ENCODE measurements at regions not wholly inside any gene's neighbourhood (a gene's known extent, or its start where the extent isn't known, plus 50 kb on each side); places are given as distances from the start of the nearest gene placed in this dataset.
A peak's percentile ranks its signal among the peaks of the same experiment; 100 is the strongest.

DNA sequence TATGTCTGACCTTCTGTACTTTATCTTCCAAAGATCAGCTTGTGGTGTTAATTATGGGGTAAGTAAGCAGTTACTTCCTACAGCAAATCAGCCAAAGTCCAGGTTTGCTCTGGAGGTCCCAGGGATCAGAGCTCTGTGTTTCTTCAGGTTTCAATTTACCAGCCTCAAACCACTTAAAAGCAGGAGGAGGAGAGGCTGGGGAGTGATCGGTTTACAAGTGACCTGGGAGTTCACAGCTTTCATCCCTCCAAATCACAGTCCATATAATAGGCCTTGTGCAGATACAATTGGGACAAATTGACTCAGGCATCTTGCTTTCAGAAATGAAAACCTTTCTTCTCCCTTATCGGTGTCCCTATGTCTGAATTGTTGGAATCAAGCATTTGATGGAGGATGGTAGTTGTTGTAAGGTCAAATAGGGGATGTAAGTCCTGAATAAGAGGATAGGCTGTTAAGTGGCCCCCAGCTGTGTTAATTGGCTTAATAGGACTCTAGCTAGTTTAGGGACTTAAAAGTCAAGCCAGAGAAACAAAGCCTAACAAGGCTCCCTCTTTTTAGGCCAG is 188.0 kb upstream of the NT5C1B start:
- 5% methylated on average over 2 of the region's 2 CpGs for WGBS (ENCODE audit: low lambda C conversion rate)
- FAIRE-seq (peak; percentile 89), ATAC-seq (peak; percentile 89), DNase-seq (ENCODE audit: low spot score) (peak; percentile 88)
- H3K4me3 ChIP-seq (replicated peaks in 1 of 3; ENCODE audit: insufficient read depth in 1 of 3, low read depth in 2 of 3, low read length in 3 of 3): no peak overlapping the region
- H3K9ac ChIP-seq (ENCODE audit: insufficient read depth, low read depth, low read length): no peak overlapping the region
- no peak overlapping the region for H2AFZ ChIP-seq (ENCODE audit: low read length)
- H3K27me3 ChIP-seq (ENCODE audit: control insufficient read depth in 1 of 2, insufficient read depth in 2 of 2, low read length in 2 of 2): no peaks in the 10 kb centered on the region
- peak overlapping the region; percentile 18 for H3K4me2 ChIP-seq (ENCODE audit: low read depth, low read length)
- intact Hi-C loops (cut with micrococcal nuclease; ENCODE audit: unreplicated experiment) (no loop called here), in situ Hi-C loops (cut with HindIII; ENCODE audit: extremely low pct_ligation_motif_present, low pct_unique_long_range_greater_than_20kb) (no loop called here)
- H3K36me3 ChIP-seq (replicated peaks in 1 of 2; ENCODE audit: control insufficient read depth in 1 of 2, insufficient read depth in 2 of 2, low read length in 2 of 2): no peaks in the 10 kb centered on the region
- peaks cover 34% of the 10 kb centered on the region for H3K4me1 ChIP-seq (ENCODE audit: insufficient read depth, low read length)
- H3K27ac ChIP-seq (ENCODE audit: extremely low read length, insufficient read depth, low read length): no peak overlapping the region
- H4K20me1 ChIP-seq (ENCODE audit: insufficient read depth, low read length): peaks cover 5% of the 10 kb centered on the region; the same call in 1 of the 2 replicates
- CTCF ChIA-PET (ENCODE audit: low intra/inter-chr PET ratio, low total read pairs): no interaction called here
- no peaks in the 10 kb centered on the region for H3K79me2 ChIP-seq (ENCODE audit: insufficient read depth, low read length)
- no peaks in the 10 kb centered on the region for H3K9me3 ChIP-seq (ENCODE audit: low read length)
- POLR2A ChIA-PET: interaction anchor here (1.6 kb wide), 1 partner anchor 23 kb away, joined by 9 read pairs; no protein-coding TSS in a partner anchor
- no TSS peak for BruUV-seq (replicated peaks)
- TF ChIP-seq SOX5 (CRISPR knock-in tag; IDR thresholded peaks at IDR 0.05; ENCODE audit: borderline replicate concordance) (peak; percentile 55; the same call in 1 of the 2 replicates), FOSL2 (CRISPR knock-in tag; IDR thresholded peaks at IDR 0.05) (peak; percentile 41), NR2F1 (CRISPR knock-in tag; IDR thresholded peaks at IDR 0.05) (peak; percentile 30 to 52; a peak in 2 of 4 replicates), GATAD2A (CRISPR knock-in tag; IDR thresholded peaks at IDR 0.05) (peak; percentile 79), NR2F6 (IDR thresholded peaks at IDR 0.05) (peak; percentile 92), NR2F6 (CRISPR knock-in tag; IDR thresholded peaks at IDR 0.05) (peak; percentile 83), RARA (CRISPR knock-in tag; IDR thresholded peaks at IDR 0.05) (peak; percentile 91), FOXO1 (CRISPR knock-in tag; IDR thresholded peaks at IDR 0.05) (peak; percentile 25; the same call in 1 of the 2 replicates), POGK (CRISPR knock-in tag; conservative IDR thresholded peaks at IDR 0.05) (peak; percentile 46; the same call in 1 of the 2 replicates), NCOA2 (CRISPR knock-in tag; IDR thresholded peaks at IDR 0.05) (peak; percentile 87), NKX3-1 (CRISPR knock-in tag; IDR thresholded peaks at IDR 0.05) (peak; percentile 75; the same call in 1 of the 2 replicates), RCOR2 (CRISPR knock-in tag; IDR thresholded peaks at IDR 0.05) (peak; percentile 82), HOXD1 (CRISPR knock-in tag; IDR thresholded peaks at IDR 0.05) (0 out of 2 replicates have a peak, but pooled peaks have one; percentile 35), TARDBP (CRISPR knock-in tag; IDR thresholded peaks at IDR 0.05) (peak; percentile 29; the same call in 1 of the 2 replicates), MED1 (CRISPR knock-in tag; IDR thresholded peaks at IDR 0.05) (peak; percentile 52; the same call in 1 of the 2 replicates), SIX1 (CRISPR knock-in tag; IDR thresholded peaks at IDR 0.05; ENCODE audit: borderline replicate concordance) (peak; percentile 95), ZKSCAN1 (IDR thresholded peaks at IDR 0.05; ENCODE audit: low read length) (0 out of 2 replicates have a peak, but pooled peaks have one; percentile 6), CREB1 (IDR thresholded peaks at IDR 0.05) (no peak), CREB1 (CRISPR knock-in tag; IDR thresholded peaks at IDR 0.05) (peak; percentile 48; the same call in 1 of the 2 replicates), HHEX (CRISPR knock-in tag; IDR thresholded peaks at IDR 0.05) (peak; percentile 72), SP4 (CRISPR knock-in tag; IDR thresholded peaks at IDR 0.05) (peak; percentile 22; the same call in 1 of the 2 replicates), HOXA5 (CRISPR knock-in tag; IDR thresholded peaks at IDR 0.05) (0 out of 2 replicates have a peak, but pooled peaks have one; percentile 40), MIER3 (CRISPR knock-in tag; IDR thresholded peaks at IDR 0.05; ENCODE audit: borderline replicate concordance) (0 out of 2 replicates have a peak, but pooled peaks have one; percentile 48)
- TF ChIP-seq, protein P1, sequence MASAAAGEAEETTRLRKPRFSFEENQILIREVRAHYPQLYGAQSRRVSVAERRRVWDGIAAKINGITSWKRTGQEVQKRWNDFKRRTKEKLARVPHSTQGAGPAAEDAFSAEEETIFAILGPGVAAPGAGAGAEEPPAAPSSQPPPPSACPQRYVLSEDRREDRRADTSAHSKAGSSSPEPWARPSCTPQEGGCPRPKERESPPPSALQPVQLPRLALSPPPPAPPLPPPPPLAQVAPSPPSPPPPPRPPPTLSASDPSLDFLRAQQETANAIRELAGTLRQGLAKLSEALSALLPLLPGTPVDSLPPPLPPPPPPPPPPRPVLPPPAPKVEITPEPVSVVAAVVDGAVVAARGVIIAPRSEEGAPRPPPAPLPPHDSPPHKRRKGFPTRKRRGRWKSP (CRISPR knock-in tag; IDR thresholded peaks at IDR 0.05): no peak
- TF ChIP-seq, protein P2, sequence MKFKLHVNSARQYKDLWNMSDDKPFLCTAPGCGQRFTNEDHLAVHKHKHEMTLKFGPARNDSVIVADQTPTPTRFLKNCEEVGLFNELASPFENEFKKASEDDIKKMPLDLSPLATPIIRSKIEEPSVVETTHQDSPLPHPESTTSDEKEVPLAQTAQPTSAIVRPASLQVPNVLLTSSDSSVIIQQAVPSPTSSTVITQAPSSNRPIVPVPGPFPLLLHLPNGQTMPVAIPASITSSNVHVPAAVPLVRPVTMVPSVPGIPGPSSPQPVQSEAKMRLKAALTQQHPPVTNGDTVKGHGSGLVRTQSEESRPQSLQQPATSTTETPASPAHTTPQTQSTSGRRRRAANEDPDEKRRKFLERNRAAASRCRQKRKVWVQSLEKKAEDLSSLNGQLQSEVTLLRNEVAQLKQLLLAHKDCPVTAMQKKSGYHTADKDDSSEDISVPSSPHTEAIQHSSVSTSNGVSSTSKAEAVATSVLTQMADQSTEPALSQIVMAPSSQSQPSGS (CRISPR knock-in tag; IDR thresholded peaks at IDR 0.05): peak; percentile 39; the same call in 1 of the 2 replicates
